GM18951 (cell line): ENCODE measurements at regions not wholly inside any gene's neighbourhood (a gene's known extent, or its start where the extent isn't known, plus 50 kb on each side); places are given as distances from the start of the nearest gene placed in this dataset.

Source experiments
- POLR2A ChIP-seq: IDR thresholded peaks from 4 replicates; pipeline ENCODE4 v1.6.1; 2011; ENCODE audit warnings: mild to moderate bottlenecking; ENCODE audit not compliant: insufficient read length, insufficient read depth; ENCODE audit errors: extremely low read depth
- in situ Hi-C: fragments of 300-500 bp; cut with MboI; formaldehyde crosslinking; loops from one replicate; pipeline ENCODE4 v1.12.0; 2022; ENCODE audit warnings: low sequenced_read_pairs, mixed read lengths, inconsistent platforms; ENCODE audit not compliant: unreplicated experiment

DNA sequence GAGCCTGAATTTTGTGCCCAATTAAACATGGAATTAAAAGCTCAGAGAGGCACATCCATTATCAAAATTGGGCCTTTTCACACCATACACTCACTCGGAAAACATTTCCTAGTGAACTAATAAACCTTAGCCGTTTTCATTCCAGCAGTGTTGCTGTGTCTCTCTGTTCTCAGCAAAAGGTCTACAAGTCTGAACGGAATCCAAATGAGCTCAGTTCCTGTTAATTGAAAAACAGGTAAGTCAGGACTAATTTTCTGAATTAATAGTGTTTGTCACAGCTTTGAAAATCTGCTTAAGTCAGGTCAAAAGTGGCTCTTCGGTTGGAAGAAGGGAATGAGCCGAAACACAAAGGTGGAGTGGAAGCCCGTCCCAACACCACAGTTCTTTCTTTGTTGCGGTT, 163.3 kb upstream of the RALGAPA2 start:
- TF ChIP-seq POLR2A: no peak
- in situ Hi-C loops: no loop called here

DNA sequence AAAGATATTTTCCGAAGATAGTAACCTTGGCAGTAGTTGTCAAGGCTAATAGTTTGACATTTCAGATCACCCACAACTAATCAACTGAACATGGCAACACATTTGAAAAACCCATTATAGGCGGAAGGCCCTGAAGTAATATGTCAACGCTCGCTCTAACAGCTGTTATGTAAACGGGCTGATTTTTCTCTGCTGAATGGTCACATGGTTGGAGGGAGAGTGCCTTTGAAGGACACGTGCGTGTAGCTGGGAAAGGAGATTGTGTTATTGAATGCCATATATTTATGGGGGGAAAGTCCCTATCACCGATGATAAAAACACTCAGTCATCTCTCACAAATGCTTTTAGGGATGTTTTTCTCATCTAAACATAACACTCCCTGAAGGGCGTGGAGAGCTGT, 160.0 kb upstream of the RALGAPA2 start:
- no peak for TF ChIP-seq POLR2A
- in situ Hi-C loops: no loop called here

DNA sequence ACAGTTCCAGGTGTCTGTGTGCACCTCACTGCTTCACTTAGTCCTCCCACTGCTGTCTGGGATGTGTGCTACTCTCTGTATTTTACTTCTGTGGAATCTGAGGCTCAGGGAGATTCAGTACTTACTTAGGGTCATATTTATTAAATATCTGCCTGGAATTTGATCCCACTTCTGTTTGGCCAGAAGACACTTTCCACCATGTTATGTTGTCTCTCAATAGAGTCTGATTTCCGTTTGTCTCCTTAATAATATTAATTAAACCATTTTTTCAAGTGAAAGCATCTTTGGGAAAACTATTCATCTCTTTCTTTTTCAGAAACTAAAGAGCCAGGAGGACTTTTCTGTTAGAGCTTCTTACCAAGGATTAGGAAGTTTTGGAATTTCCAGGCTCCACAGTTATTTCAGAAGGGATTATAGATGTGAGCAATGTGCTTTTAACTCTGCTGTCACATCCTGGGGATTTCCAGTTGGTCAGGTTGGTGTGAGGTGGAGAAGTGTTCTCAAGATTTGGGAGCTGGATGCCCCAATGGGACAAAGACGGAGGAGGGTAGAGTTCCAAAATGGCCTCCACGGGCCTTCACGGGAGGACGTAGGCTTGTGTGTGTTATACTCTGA, 156.8 kb upstream of the RALGAPA2 start:
- no peak for TF ChIP-seq POLR2A
- in situ Hi-C loops: loop anchor here (10.0 kb wide), 1 partner anchor 636 kb away; no protein-coding TSS in a partner anchor

DNA sequence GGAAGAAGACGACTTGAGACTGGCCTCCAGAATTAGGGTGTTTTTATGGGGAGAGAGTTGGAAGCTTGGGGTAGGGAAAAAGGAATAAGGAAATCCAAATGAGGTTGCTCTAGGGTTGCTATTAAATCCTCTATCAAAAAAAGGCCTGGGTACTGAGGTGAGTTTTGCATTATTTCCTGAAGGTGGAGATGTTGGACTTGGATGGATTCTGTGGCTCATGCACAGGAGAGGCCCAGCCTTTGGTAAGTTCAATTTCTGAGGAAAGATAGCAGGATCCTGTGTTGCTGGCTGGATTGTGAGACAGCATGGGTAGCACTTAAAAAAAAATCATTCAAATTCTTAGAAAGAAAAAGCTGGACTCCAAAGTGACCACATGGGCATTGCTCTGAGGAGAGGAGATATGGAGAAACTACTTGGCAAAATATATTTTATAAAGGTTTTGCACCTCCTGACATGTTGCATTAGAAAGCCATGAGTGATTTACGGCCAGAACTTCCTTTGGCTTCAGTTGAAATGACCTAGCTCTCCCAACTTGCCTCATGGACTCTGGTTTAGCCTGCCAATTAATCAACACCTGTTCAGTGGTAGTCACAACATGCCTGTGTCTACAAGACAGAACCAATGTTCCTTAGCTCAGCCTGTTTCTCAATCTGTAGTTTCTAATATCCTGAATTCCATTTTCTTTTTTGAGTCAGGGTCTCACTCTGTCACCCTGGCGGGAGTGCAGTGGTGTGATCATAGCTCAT, 152.1 kb upstream of the RALGAPA2 start:
- in situ Hi-C loops: loop anchor here (10.0 kb wide), 1 partner anchor 640 kb away; no protein-coding TSS in a partner anchor
- TF ChIP-seq POLR2A: no peak

DNA sequence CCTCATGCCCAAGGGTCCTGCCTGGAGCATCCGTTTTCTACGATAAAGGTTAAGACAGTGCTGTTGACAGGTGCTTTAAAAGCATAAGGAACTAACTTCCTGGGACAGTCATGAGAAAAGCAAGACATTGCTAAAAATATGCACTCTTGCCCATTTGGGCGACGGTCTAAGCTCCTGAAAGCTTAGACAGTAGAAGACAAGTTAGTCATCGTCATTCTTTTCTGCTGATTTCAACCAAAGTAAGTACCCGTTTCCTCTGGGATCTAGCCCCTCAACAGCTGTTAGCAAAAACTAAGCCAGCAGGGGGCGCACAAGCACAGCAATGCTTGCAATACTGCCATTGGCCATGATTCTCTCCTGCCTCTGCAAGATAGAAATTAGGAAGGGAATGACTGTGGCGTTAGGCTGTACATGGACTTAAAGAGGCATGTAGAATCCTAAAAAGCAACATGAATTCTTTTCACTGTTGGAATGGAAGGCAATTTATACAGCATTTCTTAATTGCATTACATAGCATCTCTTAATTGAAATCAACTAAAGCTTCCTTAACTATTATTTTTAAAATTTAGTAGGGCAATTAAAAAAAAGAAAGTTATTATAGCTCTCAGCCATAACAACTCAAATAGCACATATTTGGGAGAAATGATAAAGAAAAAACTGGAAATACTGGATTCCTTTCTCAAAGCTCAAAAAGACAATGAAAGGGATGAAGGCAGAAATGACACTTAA, 147.8 kb upstream of the RALGAPA2 start:
- no peak for TF ChIP-seq POLR2A
- in situ Hi-C loops: loop anchor here (10.0 kb wide), 1 partner anchor 645 kb away; no protein-coding TSS in a partner anchor

DNA sequence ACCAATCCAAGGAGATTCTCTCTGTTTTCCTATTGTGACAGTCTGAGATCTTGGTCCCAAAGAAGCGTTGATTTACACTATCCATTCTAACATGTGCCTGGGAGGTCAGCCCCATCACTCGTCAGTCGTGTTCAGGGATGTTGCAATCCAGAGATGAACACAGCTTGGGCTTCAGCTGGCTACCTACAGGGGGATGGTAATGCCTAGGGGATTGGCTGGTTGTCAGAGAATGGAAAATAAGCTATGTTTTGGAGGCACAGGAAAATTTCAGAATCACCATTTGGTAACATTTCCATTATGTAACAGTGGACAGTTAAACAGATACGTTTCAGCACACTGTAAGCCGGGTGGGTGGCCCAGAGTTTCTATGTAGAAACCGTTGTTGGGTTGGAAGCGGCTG, 147.1 kb upstream of the RALGAPA2 start:
- no peak for TF ChIP-seq POLR2A
- in situ Hi-C loops: no loop called here

DNA sequence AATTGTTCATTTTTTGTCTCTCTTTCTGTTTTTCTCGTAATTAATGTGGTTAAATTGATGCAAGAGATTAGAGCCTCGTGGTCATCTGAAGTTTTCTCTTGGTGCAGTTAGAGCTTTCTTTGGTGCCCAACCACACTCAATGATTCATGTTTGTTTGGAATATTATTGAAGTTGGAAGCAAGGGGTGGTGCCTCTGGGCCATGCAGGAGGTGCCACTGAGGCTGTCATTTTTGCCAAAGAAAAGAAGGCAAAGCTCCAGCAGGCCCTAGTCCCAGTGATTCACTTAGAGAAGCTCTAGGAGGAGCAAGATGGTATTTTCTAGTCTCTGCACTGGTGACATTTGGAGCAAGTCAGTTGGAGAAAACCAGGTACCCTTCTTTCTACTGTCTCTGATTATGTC, 144.5 kb upstream of the RALGAPA2 start:
- in situ Hi-C loops: no loop called here
- no peak for TF ChIP-seq POLR2A

DNA sequence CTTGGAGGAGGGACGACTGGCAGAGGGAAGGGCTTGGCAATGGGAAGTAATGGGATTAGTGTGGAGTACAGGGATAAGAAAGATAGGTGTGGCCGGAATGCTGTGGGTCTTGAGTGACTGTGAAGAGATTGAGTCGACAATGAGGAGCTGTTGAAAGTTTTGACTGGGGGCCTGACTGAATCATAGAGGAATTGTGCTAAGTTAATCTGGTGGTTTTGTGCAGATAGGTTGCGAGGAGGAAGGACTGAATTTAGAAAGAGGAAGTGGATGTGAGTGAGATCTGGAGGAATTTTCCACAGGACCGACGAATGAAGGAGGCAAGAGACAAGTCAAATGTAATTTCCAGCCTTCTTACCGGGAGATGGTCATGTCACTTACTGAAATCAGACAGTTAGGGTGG, 143.9 kb upstream of the RALGAPA2 start:
- in situ Hi-C loops: no loop called here
- no peak for TF ChIP-seq POLR2A

DNA sequence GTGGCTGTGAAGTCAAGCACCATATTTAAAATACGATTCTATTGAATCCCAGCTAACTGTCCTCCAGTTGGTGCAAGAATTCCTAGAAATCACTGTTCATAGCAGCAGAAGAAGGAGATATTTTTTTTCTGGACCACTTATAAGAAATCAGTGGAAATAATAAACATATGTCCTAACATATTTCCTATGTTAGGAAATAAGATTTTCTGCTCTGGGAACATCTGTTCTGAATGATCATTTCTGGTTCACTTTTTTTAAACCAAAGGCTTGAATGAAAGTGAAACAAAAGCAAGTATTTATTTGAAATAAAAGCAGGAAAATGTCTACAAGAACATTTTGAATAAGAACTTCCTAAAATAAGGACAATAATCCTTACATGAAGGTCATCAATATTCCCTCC, 138.9 kb upstream of the RALGAPA2 start:
- no peak for TF ChIP-seq POLR2A
- in situ Hi-C loops: no loop called here

DNA sequence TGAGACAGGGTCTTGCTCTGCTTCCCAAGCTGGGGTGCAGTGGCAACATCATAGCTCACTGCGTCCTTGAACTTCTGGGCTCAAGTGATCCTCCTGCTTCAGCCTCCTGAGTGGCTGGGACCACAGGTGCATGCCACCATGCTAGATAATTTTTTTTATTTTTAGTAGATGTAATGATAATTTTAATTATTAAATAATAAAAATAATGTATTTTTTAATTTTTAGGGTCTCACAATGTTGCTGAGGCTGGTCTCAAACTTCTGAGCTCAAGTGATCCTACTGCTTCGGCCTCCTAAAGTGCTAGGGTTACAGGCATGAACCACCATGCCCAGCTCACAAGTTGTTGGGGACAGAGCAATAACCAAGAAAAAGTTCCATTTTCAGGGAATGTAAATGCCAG, 138.0 kb upstream of the RALGAPA2 start:
- in situ Hi-C loops: no loop called here

DNA sequence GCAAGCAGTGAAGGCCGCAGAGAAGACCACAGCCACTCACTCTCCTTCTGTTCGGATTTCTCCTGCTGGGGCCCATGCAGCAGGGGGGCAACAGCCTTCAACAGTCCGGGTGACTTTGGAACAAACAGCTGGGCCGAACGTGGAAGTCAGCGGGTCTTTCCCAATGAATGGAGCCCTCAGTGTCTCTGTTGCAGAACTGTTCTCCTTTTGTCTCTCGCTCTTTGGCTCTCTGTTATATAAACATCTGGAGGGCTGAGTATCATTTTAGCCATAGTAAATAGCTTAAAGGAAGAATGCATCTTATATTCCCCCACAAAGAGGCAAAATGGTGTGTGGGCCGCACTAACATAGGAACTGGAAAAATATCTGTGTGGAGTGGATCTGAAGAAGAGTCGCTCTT, 136.7 kb upstream of the RALGAPA2 start:
- in situ Hi-C loops: loop anchor here (25.0 kb wide), 1 partner anchor 388 kb away; no protein-coding TSS in a partner anchor
- TF ChIP-seq POLR2A: no peak

More for the DNA sequence above, 138.0 kb upstream of the RALGAPA2 start:
- TF ChIP-seq POLR2A: no peak

DNA sequence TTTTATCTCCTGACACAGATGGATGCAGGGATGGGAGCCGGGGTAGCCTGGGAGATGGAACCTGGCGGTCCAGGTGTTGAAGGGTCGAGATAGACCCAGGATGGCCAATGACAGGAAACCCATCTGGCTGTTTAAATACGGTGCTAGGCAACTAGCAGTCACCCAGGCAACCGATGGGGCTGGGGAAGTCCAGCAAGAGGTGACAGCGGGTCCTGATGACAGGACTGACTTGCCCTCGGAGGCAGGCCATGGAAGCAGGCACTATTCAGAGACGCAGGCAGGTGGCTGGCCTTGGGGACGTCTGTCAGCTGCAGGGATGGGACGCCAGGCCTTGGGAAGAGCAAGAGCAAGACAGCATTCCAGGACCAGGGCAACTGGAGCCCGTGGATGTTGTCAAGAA, 135.4 kb upstream of the RALGAPA2 start:
- no peak for TF ChIP-seq POLR2A
- in situ Hi-C loops: loop anchor here (25.0 kb wide), 1 partner anchor 389 kb away; no protein-coding TSS in a partner anchor

DNA sequence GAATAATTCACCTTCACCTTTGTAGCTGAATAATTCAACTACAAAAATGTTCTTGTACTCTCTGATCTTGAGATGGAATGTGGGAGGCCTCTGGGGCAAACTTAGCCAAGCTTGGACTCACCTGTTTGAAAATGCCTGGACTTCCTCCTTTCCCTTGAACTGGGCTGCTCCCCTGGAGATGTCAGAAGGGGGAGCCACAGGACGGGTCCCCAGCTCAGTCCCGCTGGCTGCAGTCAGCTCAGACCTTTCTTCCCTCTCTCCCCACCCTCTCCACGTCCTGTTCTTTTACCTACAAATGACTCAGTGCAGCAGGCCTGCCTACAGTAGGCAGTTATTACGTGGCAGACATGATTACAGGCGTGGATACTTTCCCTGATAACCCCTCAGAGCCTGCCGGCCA, 131.5 kb upstream of the RALGAPA2 start:
- in situ Hi-C loops: loop anchor here (25.0 kb wide), 1 partner anchor 393 kb away; no protein-coding TSS in a partner anchor
- no peak for TF ChIP-seq POLR2A
